ENCODE measurements at regions not wholly inside any gene's neighbourhood (a gene's known extent, or its start where the extent isn't known, plus 50 kb on each side); places are given as distances from the start of the nearest gene placed in this dataset.

DNA sequence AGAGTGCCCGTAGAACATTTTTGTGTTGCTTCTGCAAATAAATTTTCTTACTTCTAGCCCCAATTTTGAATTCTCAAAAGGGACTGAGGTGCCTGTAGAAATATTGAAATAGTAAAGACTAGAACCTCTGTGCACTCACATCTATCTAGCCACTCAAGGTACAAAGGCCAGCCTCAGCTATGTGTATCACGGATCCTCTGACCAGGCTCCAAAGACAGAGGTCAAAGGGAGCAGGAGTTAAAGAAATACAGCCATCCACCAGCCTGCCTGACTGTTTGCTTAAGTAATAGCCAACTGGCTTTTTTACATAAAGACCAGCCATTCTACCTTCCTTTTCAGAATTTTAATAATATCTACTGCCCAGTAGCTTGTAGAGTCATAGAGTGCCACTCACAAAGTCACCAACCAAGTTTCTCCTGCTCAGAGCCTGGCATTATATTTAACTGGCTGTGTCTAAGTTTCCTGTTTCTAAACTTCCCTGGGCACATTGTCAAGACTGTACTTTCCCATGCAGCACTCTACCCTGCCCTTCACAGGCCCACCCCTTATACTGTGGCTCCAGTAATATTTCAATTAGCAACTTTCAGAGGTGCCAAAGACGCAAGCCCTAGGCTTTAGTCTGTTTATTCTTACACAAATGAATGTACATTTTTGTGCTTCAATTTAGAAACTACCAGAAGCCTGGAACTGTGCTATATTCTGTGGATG is 338.3 kb upstream of the NT5C1B start:
- Histone ChIP-seq H3K4me1 (peaks cover 11 to 15% of the 10 kb centered on the region in 2 donors), H3K4me3 (replicated peaks in 1 of 3) (no peak overlapping the region), H3K9me3 (no peaks in the 10 kb centered on the region), H3K36me3 (no peaks in the 10 kb centered on the region), H3K27ac (peak overlapping the region in 2 of 3 donors; percentile 12 to 24), H3K27me3 (no peaks in the 10 kb centered on the region)
- DNase-seq, result peak in 1 of 2 donors; percentile 21
- TF ChIP-seq POLR2A (IDR thresholded peaks at IDR 0.05), result no peak
- TF ChIP-seq, protein P1, sequence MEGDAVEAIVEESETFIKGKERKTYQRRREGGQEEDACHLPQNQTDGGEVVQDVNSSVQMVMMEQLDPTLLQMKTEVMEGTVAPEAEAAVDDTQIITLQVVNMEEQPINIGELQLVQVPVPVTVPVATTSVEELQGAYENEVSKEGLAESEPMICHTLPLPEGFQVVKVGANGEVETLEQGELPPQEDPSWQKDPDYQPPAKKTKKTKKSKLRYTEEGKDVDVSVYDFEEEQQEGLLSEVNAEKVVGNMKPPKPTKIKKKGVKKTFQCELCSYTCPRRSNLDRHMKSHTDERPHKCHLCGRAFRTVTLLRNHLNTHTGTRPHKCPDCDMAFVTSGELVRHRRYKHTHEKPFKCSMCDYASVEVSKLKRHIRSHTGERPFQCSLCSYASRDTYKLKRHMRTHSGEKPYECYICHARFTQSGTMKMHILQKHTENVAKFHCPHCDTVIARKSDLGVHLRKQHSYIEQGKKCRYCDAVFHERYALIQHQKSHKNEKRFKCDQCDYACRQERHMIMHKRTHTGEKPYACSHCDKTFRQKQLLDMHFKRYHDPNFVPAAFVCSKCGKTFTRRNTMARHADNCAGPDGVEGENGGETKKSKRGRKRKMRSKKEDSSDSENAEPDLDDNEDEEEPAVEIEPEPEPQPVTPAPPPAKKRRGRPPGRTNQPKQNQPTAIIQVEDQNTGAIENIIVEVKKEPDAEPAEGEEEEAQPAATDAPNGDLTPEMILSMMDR (IDR thresholded peaks at IDR 0.05), result no peak
- intact Hi-C loops (cut with DNase I), result no loop called here
- WGBS, 2 donors, result 74 to 77% methylated on average over 3 of the region's 3 CpGs

DNA sequence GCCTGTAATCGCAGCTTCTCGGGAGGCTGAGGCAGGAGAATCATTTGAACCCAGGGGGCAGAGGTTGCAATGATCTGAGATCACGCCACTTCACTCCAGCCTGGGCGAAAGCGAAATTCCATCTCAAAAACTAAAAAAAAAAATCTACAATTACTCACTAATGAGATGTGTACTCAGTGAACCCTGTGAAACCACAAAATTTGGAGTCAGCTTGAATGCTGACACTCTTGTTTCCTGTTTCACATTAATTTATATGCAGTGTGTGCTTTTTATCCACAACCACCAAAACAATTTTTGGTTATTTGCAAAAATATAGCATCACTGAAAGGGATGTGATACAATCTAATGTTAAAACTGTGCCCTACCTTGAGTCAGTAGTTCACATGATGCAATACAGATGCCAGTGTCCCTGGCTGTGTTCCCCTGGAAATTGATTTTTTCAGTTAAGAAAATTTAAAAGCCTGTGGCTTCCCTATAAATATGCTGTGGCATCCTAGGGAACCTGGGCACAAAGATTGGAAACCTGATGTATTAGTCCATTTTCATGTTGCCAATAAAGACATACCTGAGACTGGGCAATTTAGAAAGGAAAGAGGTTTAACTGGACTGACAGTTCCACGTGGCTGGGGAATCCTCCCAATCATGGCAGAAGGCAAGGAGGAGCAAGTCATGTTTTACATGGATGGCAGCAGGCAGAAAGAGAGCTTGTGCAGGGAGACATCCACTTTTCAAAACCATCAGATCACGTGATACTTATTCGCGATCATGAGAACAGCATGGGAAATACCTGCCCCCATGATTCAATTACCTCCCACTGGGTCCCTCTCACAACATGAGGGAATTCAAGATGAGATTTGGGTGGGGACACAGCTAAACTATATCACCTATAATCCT is 337.5 kb upstream of the NT5C1B start:
- no peak for TF ChIP-seq POLR2A (IDR thresholded peaks at IDR 0.05)
- TF ChIP-seq, protein P1 (IDR thresholded peaks at IDR 0.05), result no peak
- intact Hi-C loops (cut with DNase I), result no loop called here
- no peak for DNase-seq
- Histone ChIP-seq H3K27ac (no peak overlapping the region), H3K9me3 (no peaks in the 10 kb centered on the region), H3K27me3 (no peaks in the 10 kb centered on the region), H3K36me3 (no peaks in the 10 kb centered on the region), H3K4me1 (peaks cover 11 to 15% of the 10 kb centered on the region in 2 donors), H3K4me3 (replicated peaks in 1 of 3) (no peak overlapping the region)
- 88 to 91% methylated on average over 9 of the region's 9 CpGs for WGBS, 2 donors

GRCh38 chr2:18925296-18925695 is 335.9 kb upstream of the NT5C1B start:
- intact Hi-C loops (cut with DNase I), result no loop called here
- Histone ChIP-seq H3K4me1 (peaks cover 11 to 15% of the 10 kb centered on the region in 2 donors), H3K4me3 (replicated peaks in 1 of 3) (no peak overlapping the region), H3K27ac (no peak overlapping the region), H3K9me3 (no peaks in the 10 kb centered on the region), H3K36me3 (no peaks in the 10 kb centered on the region), H3K27me3 (no peaks in the 10 kb centered on the region)
- no peak for DNase-seq
- no peak for TF ChIP-seq POLR2A (IDR thresholded peaks at IDR 0.05)
- TF ChIP-seq, protein P1 (IDR thresholded peaks at IDR 0.05), result no peak
- 81 to 84% methylated on average over 2 of the region's 2 CpGs for WGBS, 2 donors

DNA sequence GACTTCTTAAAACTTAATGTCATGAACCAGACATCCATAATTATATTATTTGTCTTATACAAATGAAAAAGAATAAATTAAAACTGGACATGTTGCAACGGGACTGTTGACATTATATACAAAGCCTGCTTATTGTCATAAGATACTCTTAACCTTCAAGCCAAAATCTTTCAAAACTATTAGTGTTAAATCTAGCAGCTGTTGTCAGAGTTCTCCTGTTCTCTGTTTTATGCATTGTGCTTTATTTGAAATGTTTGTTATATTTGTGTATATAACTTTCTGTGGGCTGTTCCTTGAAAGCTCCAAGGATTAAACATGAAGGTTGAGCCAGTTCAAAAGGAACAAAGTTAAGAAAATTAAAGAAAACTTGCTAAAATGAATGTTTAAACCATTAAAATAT is 335.5 kb upstream of the NT5C1B start:
- no peaks in the 10 kb centered on the region for H3K27me3 ChIP-seq
- no peak for DNase-seq
- H3K4me1 ChIP-seq, result peaks cover 11 to 15% of the 10 kb centered on the region in 2 donors
- no peak for TF ChIP-seq POLR2A (IDR thresholded peaks at IDR 0.05)
- TF ChIP-seq, protein P1 (IDR thresholded peaks at IDR 0.05), result no peak
- intact Hi-C loops (cut with DNase I), result no loop called here
- 78 to 92% methylated on average over 1 of the region's 1 CpG for WGBS, 2 donors
- H3K27ac ChIP-seq, result no peak overlapping the region
- H3K36me3 ChIP-seq, result no peaks in the 10 kb centered on the region
- no peak overlapping the region for H3K4me3 ChIP-seq (replicated peaks in 1 of 3)
- H3K9me3 ChIP-seq, result no peaks in the 10 kb centered on the region

- no peak for TF ChIP-seq POLR2A (IDR thresholded peaks at IDR 0.05)
- Histone ChIP-seq H3K27me3 (no peaks in the 10 kb centered on the region), H3K4me1 (peaks cover 11 to 15% of the 10 kb centered on the region in 2 donors), H3K36me3 (no peaks in the 10 kb centered on the region), H3K27ac (no peak overlapping the region), H3K4me3 (replicated peaks in 1 of 3) (no peak overlapping the region), H3K9me3 (no peaks in the 10 kb centered on the region)
- intact Hi-C loops (cut with DNase I), result no loop called here
- no peak for DNase-seq
- WGBS, 2 donors, result 94 to 98% methylated on average over 4 of the region's 4 CpGs
Measured at GRCh38 chr2:18924386-18924785, 335.0 kb upstream of the NT5C1B start.

Data from thyroid gland (tissue), 4 donors.